Occipital lobe (tissue), 1 donor: ENCODE measurements at regions not wholly inside any gene's neighbourhood (a gene's known extent, or its start where the extent isn't known, plus 50 kb on each side); places are given as distances from the start of the nearest gene placed in this dataset.
"Not testable (repeated sequence)": the region's sequence is repeated elsewhere in the genome, so short reads cannot be mapped to it uniquely, and the experiment has no call there.

Experiments
- DNase-seq: peaks from one replicate; lab custom pipeline; 2025; lab: John Stamatoyannopoulos, UW

- DNase-seq = no peak
Observed at GRCh38 chr2:64914735-64915509, 74.3 kb upstream of the SLC1A4 start.

- no peak for DNase-seq
Observed at GRCh38 chr2:64915510-64915900, 73.7 kb upstream of the SLC1A4 start.

DNA sequence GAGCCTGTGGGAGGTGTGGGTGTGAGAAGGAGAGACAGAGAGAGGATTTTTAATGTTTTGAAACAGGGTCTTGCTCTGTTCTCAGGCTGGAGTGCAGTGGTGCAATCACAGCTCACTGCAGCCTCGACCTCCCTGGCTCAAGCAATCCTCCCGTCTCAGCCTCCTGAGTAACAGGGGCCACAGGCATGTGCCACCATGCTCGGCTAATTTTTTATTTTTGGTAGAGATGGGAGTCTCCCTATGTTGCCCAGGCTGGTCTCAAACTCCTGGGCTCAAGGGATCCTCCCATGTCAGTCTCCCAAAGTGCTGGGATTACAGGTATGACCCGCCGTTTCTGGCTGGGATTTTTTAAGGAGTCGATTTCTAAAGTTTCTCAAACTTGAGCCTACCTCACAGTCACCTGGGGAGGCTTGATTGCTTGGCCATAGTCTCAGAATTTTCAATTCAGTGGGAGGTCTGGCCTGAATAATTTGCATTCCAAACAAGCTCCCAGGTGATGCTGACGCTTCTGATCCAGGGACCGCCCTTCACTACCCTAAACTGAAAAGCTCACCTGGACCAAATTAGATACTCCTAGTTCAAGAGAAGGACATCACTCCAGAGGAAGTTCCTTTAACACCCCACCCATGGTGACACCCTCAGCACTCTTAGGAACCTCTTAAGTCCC is 70.8 kb upstream of the SLC1A4 start:
- no peak for DNase-seq

- no peak for DNase-seq
Observed at GRCh38 chr2:64919261-64919660, 69.9 kb upstream of the SLC1A4 start.

DNA sequence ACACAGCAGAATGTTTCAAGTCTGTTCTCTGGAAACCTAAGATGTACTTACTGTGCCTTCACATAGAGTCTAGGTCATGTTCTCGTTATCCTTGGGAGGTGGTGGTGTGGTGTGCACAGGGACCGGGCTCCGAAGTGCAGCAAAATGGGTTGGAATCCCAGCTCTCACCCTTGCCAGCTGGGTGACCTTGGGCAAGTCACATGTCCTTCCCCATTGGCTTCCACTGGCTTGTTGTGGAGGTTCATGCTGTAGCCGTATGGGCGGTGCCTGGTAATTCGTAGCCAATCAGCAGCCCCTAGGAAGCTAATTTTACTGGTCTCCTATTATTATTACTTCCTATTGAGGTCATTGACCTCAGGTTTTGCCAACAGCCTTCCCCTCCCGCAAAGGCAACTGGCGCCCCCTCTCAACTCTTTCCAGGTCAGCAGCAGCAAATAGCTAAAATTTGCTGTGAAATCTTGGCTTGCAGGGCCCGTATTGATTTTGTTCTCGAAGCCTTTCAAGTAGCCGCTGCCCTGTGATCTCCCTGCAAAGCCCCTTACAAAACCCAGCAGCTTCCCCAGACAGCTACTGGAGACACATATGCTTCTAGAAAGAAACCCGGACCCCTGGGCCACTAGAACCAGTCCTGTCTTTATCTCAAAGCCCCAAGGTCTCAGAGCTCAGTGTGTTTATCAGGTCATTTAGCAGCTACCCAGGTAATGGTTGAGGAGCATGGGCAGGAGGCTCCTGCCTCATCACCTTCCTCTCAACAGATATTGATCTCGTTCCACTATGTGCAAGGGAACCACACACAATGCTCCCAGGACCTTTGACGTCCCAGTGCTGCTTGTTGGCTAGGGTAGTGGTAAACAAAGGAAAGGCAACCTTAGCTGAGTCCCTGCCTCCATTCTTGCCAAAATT is 66.5 kb upstream of the SLC1A4 start:
- no peak for DNase-seq

DNA sequence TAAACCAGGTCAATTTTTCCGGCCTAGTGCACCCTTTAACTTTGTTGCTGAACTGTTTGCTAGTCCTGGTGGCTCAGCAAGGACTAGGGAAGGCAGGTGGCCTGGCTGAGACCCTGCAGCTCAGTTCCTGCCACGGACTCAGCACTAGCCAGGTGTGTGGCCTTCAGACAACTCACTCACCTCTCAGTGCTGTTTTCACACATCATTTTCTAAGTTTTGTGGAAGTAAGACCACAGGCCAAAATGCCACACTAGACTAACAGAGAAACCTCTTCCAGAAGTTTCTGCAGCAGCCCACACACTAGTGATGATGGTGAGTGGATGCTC is 65.9 kb upstream of the SLC1A4 start:
- no peak for DNase-seq

DNA sequence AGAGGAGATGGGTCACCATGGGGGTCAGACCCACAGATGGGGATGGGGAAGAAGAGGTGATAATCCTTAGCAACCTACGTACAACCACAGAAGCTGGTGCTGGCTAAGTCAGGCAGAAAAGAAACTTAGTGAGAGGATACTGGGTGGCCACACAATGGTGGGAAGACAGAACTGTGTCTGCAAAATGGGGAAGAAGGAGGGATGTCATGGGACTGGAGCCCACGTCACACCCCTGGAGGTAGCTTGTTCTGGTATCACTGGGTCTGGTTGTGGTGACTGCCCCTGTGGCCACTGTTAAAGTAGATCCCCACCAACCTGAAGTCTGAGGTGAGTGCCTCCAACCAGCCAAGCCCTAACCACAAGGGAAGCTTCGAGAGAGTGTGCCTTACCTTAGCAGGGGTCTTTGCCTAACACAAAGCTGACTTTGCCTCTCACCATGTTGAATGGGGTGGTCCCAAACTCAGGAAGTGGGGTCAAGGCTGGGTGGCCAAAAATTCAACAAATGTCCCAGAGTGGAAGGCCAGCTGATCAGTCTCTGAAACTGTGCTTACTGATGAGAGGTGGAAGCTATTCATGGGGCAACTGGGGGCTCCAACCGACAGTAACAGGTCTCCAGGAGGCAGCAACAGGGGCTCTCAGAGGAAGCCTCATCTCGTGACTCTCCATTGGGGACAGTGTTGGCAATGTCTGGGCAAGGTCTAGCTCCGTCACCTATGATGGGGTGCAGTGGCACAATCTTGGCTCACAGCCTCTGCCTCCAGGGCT is 64.8 kb upstream of the SLC1A4 start:
- no peak for DNase-seq

DNA sequence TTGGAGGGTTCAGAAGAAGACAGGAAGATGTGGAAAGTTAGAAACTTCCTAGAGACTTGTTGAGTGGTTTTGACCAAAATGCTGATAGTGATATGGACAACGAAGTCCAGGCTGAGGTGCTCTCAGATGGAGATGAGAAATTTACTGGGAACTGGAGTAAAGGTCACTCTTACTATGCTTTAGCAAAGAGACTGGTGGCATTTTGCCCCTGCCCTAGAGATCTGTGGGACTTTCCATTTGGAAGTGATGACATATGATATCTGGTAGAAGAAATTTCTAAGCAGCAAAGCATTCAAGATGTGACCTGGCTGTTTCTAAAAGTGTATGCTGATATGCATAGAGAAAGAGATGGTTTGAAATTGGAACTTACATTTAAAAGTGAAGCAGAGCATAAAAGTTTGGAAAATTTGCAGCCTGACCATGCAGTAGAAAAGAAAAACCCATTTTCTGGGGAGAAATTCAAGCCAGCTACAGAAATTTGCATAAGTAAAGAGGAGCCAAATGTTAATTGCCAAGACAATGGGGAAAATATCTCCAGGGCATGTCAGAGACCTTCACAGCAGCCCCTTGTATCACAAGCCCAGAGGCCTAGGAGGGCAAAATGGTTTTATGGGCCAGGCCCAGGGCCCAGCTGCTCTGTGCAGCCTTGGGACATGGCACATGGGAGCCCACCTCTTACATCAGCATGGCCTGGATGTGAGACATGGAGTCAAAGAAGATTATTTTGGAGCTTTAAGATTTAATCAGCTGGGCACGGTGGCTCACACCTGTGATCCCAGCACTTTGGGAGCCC is 63.1 kb upstream of the SLC1A4 start:
- DNase-seq = not testable (repeated sequence)

GRCh38 chr2:64928813-64929212 is 60.4 kb upstream of the SLC1A4 start:
- no peak for DNase-seq

DNA sequence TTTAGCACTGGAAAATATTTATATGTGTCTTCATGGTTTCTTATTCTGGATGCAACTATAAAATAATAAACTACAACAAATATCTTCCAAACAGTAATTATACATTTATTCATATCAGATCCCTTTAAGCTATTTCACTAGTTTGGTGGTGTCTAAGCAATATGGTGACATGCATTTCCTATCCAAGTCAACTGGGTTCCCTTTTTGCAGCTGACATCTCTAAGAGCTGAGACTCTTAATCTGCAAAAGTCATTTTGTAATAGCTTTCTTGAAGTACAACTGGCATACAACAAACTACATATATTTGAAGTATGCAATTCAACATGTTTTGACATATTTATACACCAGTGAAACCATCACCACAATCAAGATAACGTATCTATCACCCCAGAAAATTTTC is 59.9 kb upstream of the SLC1A4 start:
- no peak for DNase-seq

- no peak for DNase-seq
Observed at GRCh38 chr2:64930258-64930671, 58.9 kb upstream of the SLC1A4 start.

- DNase-seq = no peak
Observed at GRCh38 chr2:64931246-64932115, 57.7 kb upstream of the SLC1A4 start.

GRCh38 chr2:64932116-64932370 is 57.2 kb upstream of the SLC1A4 start:
- no peak for DNase-seq

GRCh38 chr2:64932371-64933216 is 56.6 kb upstream of the SLC1A4 start:
- DNase-seq = no peak

- DNase-seq = no peak
Observed at GRCh38 chr2:64934530-64934929, 54.7 kb upstream of the SLC1A4 start.

DNA sequence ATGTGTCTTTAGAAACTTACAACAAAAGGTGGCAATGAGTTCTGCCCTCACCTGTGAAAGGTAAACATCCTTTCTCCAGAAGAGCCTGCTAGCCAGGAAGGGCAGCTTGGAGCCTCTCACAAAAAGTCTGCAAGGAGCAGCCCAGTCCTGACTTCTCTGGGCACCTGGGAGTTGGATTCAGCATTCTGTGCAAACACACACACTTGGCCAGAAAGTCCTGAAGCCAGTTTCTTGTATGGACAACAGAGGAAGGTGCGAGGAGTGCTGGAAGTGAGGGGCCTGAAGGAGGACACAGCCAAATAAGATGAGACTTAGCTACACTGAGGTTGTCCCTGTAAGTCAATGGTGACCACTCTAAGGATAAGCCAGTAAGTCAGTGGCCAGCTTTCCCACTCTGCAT is 52.4 kb upstream of the SLC1A4 start:
- DNase-seq = no peak

- not testable (repeated sequence) for DNase-seq
Observed at GRCh38 chr2:64937314-64937686, 51.9 kb upstream of the SLC1A4 start.

- no peak for DNase-seq
Observed at GRCh38 chr2:64937687-64938491, 51.3 kb upstream of the SLC1A4 start.
